Endothelial cell of umbilical vein (primary cell): ENCODE measurements at regions not wholly inside any gene's neighbourhood (a gene's known extent, or its start where the extent isn't known, plus 50 kb on each side); places are given as distances from the start of the nearest gene placed in this dataset.

Experiments used
- BruUV-seq: library from RNA; stranded (reverse); fragments of 400-500 nt; replicated peaks from 2 replicates; lab custom pipeline; 2021; lab: Mats Ljungman, UMichigan
- CTCF ChIA-PET: fragments of 300-600, 350-600 bp; sonication (Branson Sonifier 250); formaldehyde crosslinking; loops from one replicate; lab custom pipeline; 2021; ENCODE audit warnings: antibody characterized with exemption, inconsistent platforms; lab: Charles Lee
- POLR2A ChIA-PET: fragments of 300-600, 350-600 bp; sonication (Branson Sonifier 250); formaldehyde crosslinking; loops from one replicate; lab custom pipeline; 2021; ENCODE audit warnings: antibody characterized with exemption, inconsistent platforms; lab: Charles Lee
- DNase-seq: peaks from one replicate; pipeline ENCODE4 v3.0.0-alpha.2; 2011; ENCODE audit warnings: low read depth, low spot score
- FAIRE-seq: peaks from 2 replicates; lab custom pipeline; 2011; peaks lifted over from hg19 to GRCh38; lab: Jason Lieb, UNC
- H2AFZ ChIP-seq: 2 replicates; pipeline ENCODE4 v1.6.0; 2012; ENCODE audit warnings: low read depth, low read length, control low read depth, inconsistent platforms
- H3K27ac ChIP-seq: 2 replicates; pipeline ENCODE4 v1.5.1; 2011; ENCODE audit warnings: low read depth, mild to moderate bottlenecking, control low read depth, low read length, moderate library complexity; ENCODE audit not compliant: insufficient read depth
- H3K27me3 ChIP-seq, 2 experiments: 2 replicates each; pipeline versions ENCODE4 v1.6.0 to v1.6.1; 2011; ENCODE audit warnings: low read length in 2 of 2, mixed read lengths in 1 of 2; ENCODE audit not compliant: control insufficient read depth in 2 of 2, insufficient read depth in 2 of 2
- H3K36me3 ChIP-seq, 2 experiments: 2 replicates in 1 of 2; 3 replicates in 1 of 2; pipeline ENCODE4 v1.5.1; 2011; ENCODE audit warnings: low read length in 2 of 2, mild to moderate bottlenecking in 1 of 2, moderate library complexity in 1 of 2; ENCODE audit not compliant: control insufficient read depth in 2 of 2, insufficient read depth in 2 of 2; ENCODE audit errors: extremely low read depth in 1 of 2
- H3K4me1 ChIP-seq: 3 replicates; pipeline ENCODE4 v1.5.1; 2011; ENCODE audit warnings: mild to moderate bottlenecking, low read length; ENCODE audit not compliant: control insufficient read depth, insufficient read depth; ENCODE audit errors: extremely low read depth
- H3K4me2 ChIP-seq: 2 replicates; pipeline ENCODE4 v1.6.1; 2011; ENCODE audit warnings: low read length, control low read depth, mixed read lengths; ENCODE audit not compliant: insufficient read depth
- H3K4me3 ChIP-seq, 3 experiments: fragments of 200-600 bp in 1 of 3; sonication (generic), shearing (Covaris generic) in 1 of 3; replicated peaks in 1 of 3; 2 replicates each; pipeline ENCODE4 v1.5.1; 2011 to 2016; ENCODE audit warnings: control low read depth in 3 of 3, low read length in 3 of 3, mild to moderate bottlenecking in 2 of 3, inconsistent platforms in 1 of 3, low read depth in 1 of 3, moderate library complexity in 1 of 3; ENCODE audit not compliant: insufficient read depth in 1 of 3
- H3K79me2 ChIP-seq: 2 replicates; pipeline ENCODE4 v1.6.0; 2012; ENCODE audit warnings: low read length, inconsistent platforms; ENCODE audit not compliant: control insufficient read depth, insufficient read depth
- H3K9ac ChIP-seq: replicated peaks from 2 replicates; pipeline ENCODE3; 2011; ENCODE audit warnings: low read length, control low read depth; ENCODE audit not compliant: insufficient read depth; ENCODE audit errors: extremely low read depth
- H3K9me1 ChIP-seq: replicated peaks from 3 replicates; pipeline ENCODE4 v1.6.0; 2011; ENCODE audit warnings: mild to moderate bottlenecking, low read length; ENCODE audit not compliant: control insufficient read depth, insufficient read depth; ENCODE audit errors: extremely low read depth
- H3K9me3 ChIP-seq: replicated peaks from 2 replicates; pipeline ENCODE4 v1.5.1; 2012; ENCODE audit warnings: low read length, inconsistent platforms; ENCODE audit not compliant: control insufficient read depth, insufficient read depth
- H4K20me1 ChIP-seq: replicated peaks from 2 replicates; pipeline ENCODE3; 2011; ENCODE audit warnings: mild to moderate bottlenecking, low read length; ENCODE audit not compliant: control insufficient read depth, insufficient read depth; ENCODE audit errors: extremely low read depth
- EZH2 ChIP-seq: IDR thresholded peaks from 2 replicates; pipeline ENCODE4 v1.6.1; 2012; ENCODE audit warnings: borderline replicate concordance, low read depth, mild to moderate bottlenecking, moderate library complexity, low read length, inconsistent platforms; ENCODE audit not compliant: severe bottlenecking
- FOS ChIP-seq: IDR thresholded peaks from 2 replicates; pipeline ENCODE4 v1.6.1; 2011; ENCODE audit warnings: mild to moderate bottlenecking, low read length, moderate library complexity, borderline replicate concordance; ENCODE audit not compliant: insufficient read depth
- GATA2 ChIP-seq: IDR thresholded peaks from 2 replicates; pipeline ENCODE4 v1.7.0; 2011; ENCODE audit warnings: low read depth, mild to moderate bottlenecking, moderate library complexity, mixed read lengths, low read length; ENCODE audit not compliant: insufficient read length, insufficient read depth
- JUN ChIP-seq: IDR thresholded peaks from 2 replicates; pipeline ENCODE4 v1.6.1; 2011; ENCODE audit warnings: borderline replicate concordance, low read depth; ENCODE audit not compliant: insufficient read length, insufficient read depth
- MYC ChIP-seq: IDR thresholded peaks from one replicate; pipeline ENCODE4 v1.6.1; 2011; ENCODE audit warnings: mild to moderate bottlenecking, low read depth, low read length
- POLR2A ChIP-seq: IDR thresholded peaks from 2 replicates; pipeline ENCODE4 v1.6.1; 2012; ENCODE audit warnings: low read depth, mild to moderate bottlenecking, control low read depth, low read length
- POLR2AphosphoS5 ChIP-seq: IDR thresholded peaks from 2 replicates; pipeline ENCODE4 v1.6.1; 2012; ENCODE audit warnings: low read depth, mild to moderate bottlenecking, control low read depth, low read length, moderate library complexity; ENCODE audit not compliant: insufficient read depth
- dilution Hi-C: fragments of 300-500 bp; cut with MboI; formaldehyde crosslinking; loops from one replicate; pipeline ENCODE4 v1.15.0; 2019; ENCODE audit warnings: low sequenced_read_pairs; ENCODE audit not compliant: extremely low pct_ligation_motif_present
- intact Hi-C: fragments of 100-400 bp; cut with micrococcal nuclease; formaldehyde crosslinking; loops from one replicate; pipeline ENCODE4 v1.10.0; 2022
- TF ChIP-seq, protein P1 (sequence below): IDR thresholded peaks from 2 replicates; pipeline ENCODE4 v1.6.1; 2011; ENCODE audit not compliant: insufficient read depth, insufficient read length
- TF ChIP-seq, protein P2 (sequence below), 2 donors: IDR thresholded peaks; 1 replicate in 1 of 2; 2 replicates in 1 of 2; pipeline ENCODE4 v1.5.1; 2011; ENCODE audit warnings: low read length in 2 of 2, mild to moderate bottlenecking in 2 of 2, moderate library complexity in 2 of 2, control low read depth in 1 of 2, inconsistent platforms in 1 of 2, low read depth in 1 of 2; ENCODE audit not compliant: insufficient read depth in 1 of 2; ENCODE audit errors: extremely low read depth in 1 of 2

DNA sequence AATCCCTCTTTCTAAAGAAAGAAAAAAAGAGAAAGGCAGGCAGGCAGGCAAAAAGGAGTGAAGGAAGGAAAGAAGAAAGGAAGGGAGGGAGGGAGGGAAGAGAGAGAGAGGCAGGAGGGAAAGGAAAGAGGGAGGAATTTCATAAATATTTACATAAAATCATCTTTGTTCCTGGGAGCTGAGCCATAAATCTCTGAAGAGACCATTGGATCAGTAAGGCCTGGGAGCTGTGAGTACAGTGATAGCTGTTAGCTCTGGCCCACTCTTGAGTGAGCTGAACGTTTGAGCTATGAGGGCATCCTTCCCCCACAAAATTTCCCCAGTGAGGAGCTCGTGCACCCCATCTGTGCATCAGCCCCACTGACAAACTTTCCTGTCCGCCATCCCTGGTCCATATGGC lies 224.0 kb downstream of the SOD2 start:
- no peaks in the 10 kb centered on the region for H3K4me1 ChIP-seq
- intact Hi-C loops (no loop called here), dilution Hi-C loops (no loop called here)
- TF ChIP-seq POLR2AphosphoS5 (no peak), EZH2 (no peak), JUN (no peak), FOS (no peak), POLR2A (no peak), MYC (no peak), GATA2 (no peak)
- TF ChIP-seq, protein P1, sequence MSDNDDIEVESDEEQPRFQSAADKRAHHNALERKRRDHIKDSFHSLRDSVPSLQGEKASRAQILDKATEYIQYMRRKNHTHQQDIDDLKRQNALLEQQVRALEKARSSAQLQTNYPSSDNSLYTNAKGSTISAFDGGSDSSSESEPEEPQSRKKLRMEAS: no peak
- TF ChIP-seq, protein P2, sequence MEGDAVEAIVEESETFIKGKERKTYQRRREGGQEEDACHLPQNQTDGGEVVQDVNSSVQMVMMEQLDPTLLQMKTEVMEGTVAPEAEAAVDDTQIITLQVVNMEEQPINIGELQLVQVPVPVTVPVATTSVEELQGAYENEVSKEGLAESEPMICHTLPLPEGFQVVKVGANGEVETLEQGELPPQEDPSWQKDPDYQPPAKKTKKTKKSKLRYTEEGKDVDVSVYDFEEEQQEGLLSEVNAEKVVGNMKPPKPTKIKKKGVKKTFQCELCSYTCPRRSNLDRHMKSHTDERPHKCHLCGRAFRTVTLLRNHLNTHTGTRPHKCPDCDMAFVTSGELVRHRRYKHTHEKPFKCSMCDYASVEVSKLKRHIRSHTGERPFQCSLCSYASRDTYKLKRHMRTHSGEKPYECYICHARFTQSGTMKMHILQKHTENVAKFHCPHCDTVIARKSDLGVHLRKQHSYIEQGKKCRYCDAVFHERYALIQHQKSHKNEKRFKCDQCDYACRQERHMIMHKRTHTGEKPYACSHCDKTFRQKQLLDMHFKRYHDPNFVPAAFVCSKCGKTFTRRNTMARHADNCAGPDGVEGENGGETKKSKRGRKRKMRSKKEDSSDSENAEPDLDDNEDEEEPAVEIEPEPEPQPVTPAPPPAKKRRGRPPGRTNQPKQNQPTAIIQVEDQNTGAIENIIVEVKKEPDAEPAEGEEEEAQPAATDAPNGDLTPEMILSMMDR (IDR thresholded peaks at IDR 0.05; ENCODE audit: extremely low read depth in 1 of 2, insufficient read depth in 1 of 2, low read depth in 1 of 2, low read length in 2 of 2): no peak
- no peak overlapping the region for H3K9ac ChIP-seq
- H3K27ac ChIP-seq: no peak overlapping the region
- ChIA-PET CTCF (no interaction called here), POLR2A (no interaction called here)
- H3K9me1 ChIP-seq: no peaks in the 10 kb centered on the region
- BruUV-seq: no TSS peak
- H3K9me3 ChIP-seq: no peaks in the 10 kb centered on the region
- H3K79me2 ChIP-seq: no peaks in the 10 kb centered on the region
- no peak for DNase-seq
- H2AFZ ChIP-seq: no peak overlapping the region
- H4K20me1 ChIP-seq: no peaks in the 10 kb centered on the region
- H3K27me3 ChIP-seq: no peaks in the 10 kb centered on the region
- H3K4me2 ChIP-seq: no peak overlapping the region
- FAIRE-seq: no peak
- no peak overlapping the region for H3K4me3 ChIP-seq
- no peaks in the 10 kb centered on the region for H3K36me3 ChIP-seq
